KMS-11 (cell line): ENCODE measurements at regions not wholly inside any gene's neighbourhood (a gene's known extent, or its start where the extent isn't known, plus 50 kb on each side); places are given as distances from the start of the nearest gene placed in this dataset.

ENCODE experiments used
- H2AFZ ChIP-seq: fragments of 200-600 bp; sonication (generic); 2 replicates; pipeline ENCODE4 v1.6.1; 2016; ENCODE audit warnings: antibody characterized with exemption, mixed run types, low read depth
- H3K27ac ChIP-seq: fragments of 200-600 bp; sonication (generic); 2 replicates; pipeline ENCODE4 v1.6.1; 2016; ENCODE audit warnings: mild to moderate bottlenecking, mixed run types
- H3K27me3 ChIP-seq: fragments of 200-600 bp; sonication (generic); 2 replicates; pipeline ENCODE4 v1.6.1; 2017; ENCODE audit warnings: mild to moderate bottlenecking, low read depth, mixed run types, moderate library complexity; ENCODE audit not compliant: insufficient read depth
- H3K36me3 ChIP-seq: fragments of 200-600 bp; sonication (generic); 2 replicates; pipeline ENCODE4 v1.6.1; 2017; ENCODE audit warnings: mild to moderate bottlenecking, mixed run types; ENCODE audit not compliant: insufficient read depth
- H3K4me1 ChIP-seq: fragments of 200-600 bp; sonication (generic); 2 replicates; pipeline ENCODE4 v1.6.1; 2016; ENCODE audit warnings: mild to moderate bottlenecking, low read depth, mixed run types; ENCODE audit not compliant: poor library complexity, severe bottlenecking
- H3K4me2 ChIP-seq: fragments of 200-600 bp; sonication (generic); 2 replicates; pipeline ENCODE4 v1.7.0; 2016; ENCODE audit warnings: mild to moderate bottlenecking, mixed run types
- H3K4me3 ChIP-seq: fragments of 200-600 bp; sonication (generic); IDR thresholded peaks from 2 replicates; pipeline ENCODE4 v1.6.1; 2017; ENCODE audit warnings: low read depth, low read length, mixed read lengths; ENCODE audit not compliant: insufficient read depth
- H3K79me2 ChIP-seq: fragments of 200-600 bp; sonication (generic); 2 replicates; pipeline ENCODE4 v1.6.1; 2016; ENCODE audit warnings: low read depth, mixed run types; ENCODE audit not compliant: insufficient read depth
- H3K9ac ChIP-seq: fragments of 200-600 bp; sonication (generic); 2 replicates; pipeline ENCODE4 v1.6.1; 2016; ENCODE audit warnings: mild to moderate bottlenecking, mixed run types
- H4K20me1 ChIP-seq: fragments of 200-600 bp; sonication (generic); 2 replicates; pipeline ENCODE4 v1.6.1; 2016; ENCODE audit warnings: mild to moderate bottlenecking, mixed run types; ENCODE audit not compliant: insufficient read depth
- CTCF ChIP-seq: fragments of 200-600 bp; sonication (generic); conservative IDR thresholded peaks from 2 replicates; pipeline ENCODE4 v1.6.1; 2017; ENCODE audit warnings: low read depth, mild to moderate bottlenecking, antibody characterized with exemption, low read length, moderate library complexity, mixed read lengths

GRCh38 chr2:240196716-240197461 lies 56.4 kb upstream of the OTOS start:
- no peak for TF ChIP-seq CTCF
- Histone ChIP-seq H3K4me3 (no peak overlapping the region), H3K79me2 (no peaks in the 10 kb centered on the region), H3K27ac (no peak overlapping the region), H3K4me2 (no peak overlapping the region), H3K36me3 (no peaks in the 10 kb centered on the region), H2AFZ (no peak overlapping the region), H3K27me3 (peaks cover 37% of the 10 kb centered on the region; the same call in 1 of the 2 replicates), H4K20me1 (no peaks in the 10 kb centered on the region), H3K4me1 (no peaks in the 10 kb centered on the region), H3K9ac (no peak overlapping the region)

DNA sequence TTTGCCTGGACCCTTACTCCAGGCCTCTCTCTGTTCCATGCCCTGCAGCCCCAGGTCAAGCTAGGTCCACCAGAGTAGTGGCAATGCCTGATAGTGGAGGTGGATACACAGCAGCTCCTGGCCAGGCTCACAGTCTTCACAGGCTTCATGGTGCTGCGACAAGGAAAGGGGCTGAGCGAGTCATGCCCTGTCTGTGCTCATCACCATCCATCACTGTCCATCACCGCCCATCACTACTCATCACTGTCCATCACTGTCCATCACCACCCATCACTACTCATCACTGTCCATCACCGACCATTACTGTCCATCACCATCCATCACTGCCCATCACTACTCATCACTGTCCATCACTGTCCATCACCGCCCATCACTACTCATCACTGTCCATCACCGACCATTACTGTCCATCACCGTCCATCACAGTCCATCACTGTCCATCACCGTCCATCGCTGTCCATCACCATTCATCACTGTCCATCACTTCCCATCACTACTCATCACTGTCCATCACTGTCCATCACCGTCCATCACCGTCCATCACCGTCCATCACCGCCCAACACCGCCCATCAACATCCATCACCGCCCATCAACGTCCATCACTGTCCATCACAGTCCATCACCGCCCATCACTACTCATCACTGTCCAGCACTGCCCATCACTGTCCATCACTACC lies 57.1 kb upstream of the OTOS start:
- Histone ChIP-seq H4K20me1 (no peaks in the 10 kb centered on the region), H3K36me3 (no peaks in the 10 kb centered on the region), H3K79me2 (no peaks in the 10 kb centered on the region), H3K4me2 (no peak overlapping the region), H2AFZ (no peak overlapping the region), H3K27ac (no peak overlapping the region), H3K27me3 (peaks cover 35% of the 10 kb centered on the region; the same call in 1 of the 2 replicates), H3K4me3 (no peak overlapping the region), H3K9ac (no peak overlapping the region), H3K4me1 (no peaks in the 10 kb centered on the region)
- TF ChIP-seq CTCF = no peak

DNA sequence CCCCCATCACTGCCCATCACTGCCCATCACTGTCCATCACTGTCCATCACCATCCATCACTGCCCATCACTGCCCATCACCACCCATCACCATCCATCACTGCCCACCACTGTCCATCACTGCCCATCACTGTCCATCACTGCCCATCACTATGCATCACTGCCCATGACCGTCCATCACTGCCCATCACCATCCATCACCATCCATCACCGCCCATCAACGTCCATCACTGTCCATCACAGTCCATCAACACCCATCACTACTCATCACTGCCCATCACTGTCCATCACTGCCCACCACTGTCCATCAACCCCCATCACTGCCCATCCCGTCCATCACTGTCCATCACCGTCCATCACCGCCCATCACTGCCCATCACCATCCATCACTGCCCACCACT lies 57.8 kb upstream of the OTOS start:
- Histone ChIP-seq H3K4me3 (no peak overlapping the region), H3K4me2 (no peak overlapping the region), H3K79me2 (no peaks in the 10 kb centered on the region), H3K4me1 (no peaks in the 10 kb centered on the region), H4K20me1 (no peaks in the 10 kb centered on the region), H3K9ac (no peak overlapping the region), H3K27me3 (peaks cover 34% of the 10 kb centered on the region; the same call in 1 of the 2 replicates), H2AFZ (no peak overlapping the region), H3K27ac (no peak overlapping the region), H3K36me3 (no peaks in the 10 kb centered on the region)
- no peak for TF ChIP-seq CTCF

DNA sequence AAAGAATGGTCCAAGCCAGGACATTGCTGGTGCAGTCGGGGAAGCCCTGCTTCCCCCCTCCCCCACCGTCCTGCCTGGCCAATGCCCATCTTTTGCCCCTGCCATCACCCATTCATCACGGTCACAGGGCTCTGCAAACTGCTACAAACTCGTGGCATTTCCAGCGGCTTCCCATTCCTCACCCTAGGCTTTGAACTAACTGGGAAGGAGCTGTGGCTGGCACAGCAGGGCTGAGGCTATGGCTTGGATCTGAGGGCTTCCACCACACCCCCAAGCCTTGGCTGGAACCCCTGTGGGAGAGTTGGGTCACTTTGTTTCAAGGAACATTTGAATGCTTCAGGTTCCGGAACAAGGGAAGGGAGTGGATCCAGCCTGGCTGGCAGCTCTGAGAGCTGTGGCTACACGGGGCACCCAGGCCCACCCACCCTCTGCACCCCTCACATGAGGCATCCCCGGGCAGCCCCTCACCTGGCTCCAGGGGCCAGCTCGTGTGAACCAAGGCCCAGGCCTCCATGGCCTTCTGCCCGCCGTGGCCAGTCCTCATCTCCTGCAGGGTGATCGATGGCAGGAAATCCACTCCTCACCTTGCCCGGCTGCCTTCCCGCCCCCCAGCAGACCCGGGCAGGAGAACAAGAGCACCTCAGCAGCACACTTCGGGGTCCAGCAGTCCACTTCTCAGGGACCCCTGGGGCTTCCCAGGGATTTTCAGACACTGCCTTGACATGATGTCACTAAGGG lies 58.8 kb upstream of the OTOS start:
- no peak overlapping the region for H2AFZ ChIP-seq
- no peaks in the 10 kb centered on the region for H4K20me1 ChIP-seq
- no peaks in the 10 kb centered on the region for H3K36me3 ChIP-seq
- H3K4me1 ChIP-seq = no peaks in the 10 kb centered on the region
- no peak overlapping the region for H3K4me3 ChIP-seq
- no peak overlapping the region for H3K27ac ChIP-seq
- no peak for TF ChIP-seq CTCF
- no peak overlapping the region for H3K4me2 ChIP-seq
- H3K79me2 ChIP-seq = no peaks in the 10 kb centered on the region
- peaks cover 42% of the 10 kb centered on the region; the same call in 1 of the 2 replicates for H3K27me3 ChIP-seq
- H3K9ac ChIP-seq = no peak overlapping the region
